ENCODE measurements at regions not wholly inside any gene's neighbourhood (a gene's known extent, or its start where the extent isn't known, plus 50 kb on each side); places are given as distances from the start of the nearest gene placed in this dataset.

- no peak for TF ChIP-seq CTCF (IDR thresholded peaks at IDR 0.05; ENCODE audit: poor library complexity)
- no peak for TF ChIP-seq EZH2 (IDR thresholded peaks at IDR 0.05; ENCODE audit: borderline replicate concordance)
These were observed 258.4 kb downstream of the OPA1 start for GRCh38 chr3:193851428-193851847.

Measured in hepatocyte (in vitro differentiated cells).